Upper lobe of left lung (tissue), 4 donors: ENCODE measurements at regions not wholly inside any gene's neighbourhood (a gene's known extent, or its start where the extent isn't known, plus 50 kb on each side); places are given as distances from the start of the nearest gene placed in this dataset.

ENCODE experiments used
- POLR2A ChIP-seq, 4 donors: fragments of 450-650 bp; IDR thresholded peaks; one replicate each; pipeline ENCODE4 v1.5.1; 2016 to 2017; ENCODE audit warnings: antibody characterized with exemption in 4 of 4, mild to moderate bottlenecking in 2 of 4
- POLR2AphosphoS5 ChIP-seq, 2 donors: sonication (generic); formaldehyde crosslinking; IDR thresholded peaks; one replicate each; pipeline ENCODE4 v1.5.1; 2017; ENCODE audit warnings: antibody characterized with exemption in 2 of 2
- TF ChIP-seq, protein P1 (sequence below), 6 experiments: fragments of 450-650 bp in 4 of 6; fragments of 200-600 bp in 2 of 6; sonication (generic) in 2 of 6; IDR thresholded peaks; one replicate each; pipeline ENCODE4 v1.5.1; 2016 to 2019; ENCODE audit warnings: antibody characterized with exemption in 6 of 6

GRCh38 chr11:32331098-32331497 is 104.2 kb downstream of the WT1 start:
- TF ChIP-seq, protein P1, sequence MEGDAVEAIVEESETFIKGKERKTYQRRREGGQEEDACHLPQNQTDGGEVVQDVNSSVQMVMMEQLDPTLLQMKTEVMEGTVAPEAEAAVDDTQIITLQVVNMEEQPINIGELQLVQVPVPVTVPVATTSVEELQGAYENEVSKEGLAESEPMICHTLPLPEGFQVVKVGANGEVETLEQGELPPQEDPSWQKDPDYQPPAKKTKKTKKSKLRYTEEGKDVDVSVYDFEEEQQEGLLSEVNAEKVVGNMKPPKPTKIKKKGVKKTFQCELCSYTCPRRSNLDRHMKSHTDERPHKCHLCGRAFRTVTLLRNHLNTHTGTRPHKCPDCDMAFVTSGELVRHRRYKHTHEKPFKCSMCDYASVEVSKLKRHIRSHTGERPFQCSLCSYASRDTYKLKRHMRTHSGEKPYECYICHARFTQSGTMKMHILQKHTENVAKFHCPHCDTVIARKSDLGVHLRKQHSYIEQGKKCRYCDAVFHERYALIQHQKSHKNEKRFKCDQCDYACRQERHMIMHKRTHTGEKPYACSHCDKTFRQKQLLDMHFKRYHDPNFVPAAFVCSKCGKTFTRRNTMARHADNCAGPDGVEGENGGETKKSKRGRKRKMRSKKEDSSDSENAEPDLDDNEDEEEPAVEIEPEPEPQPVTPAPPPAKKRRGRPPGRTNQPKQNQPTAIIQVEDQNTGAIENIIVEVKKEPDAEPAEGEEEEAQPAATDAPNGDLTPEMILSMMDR (IDR thresholded peaks at IDR 0.05) = no peak
- TF ChIP-seq POLR2A (IDR thresholded peaks at IDR 0.05) (no peak), POLR2AphosphoS5 (IDR thresholded peaks at IDR 0.05) (no peak)
